Subcutaneous abdominal adipose tissue (tissue), 5 donors: ENCODE measurements at regions not wholly inside any gene's neighbourhood (a gene's known extent, or its start where the extent isn't known, plus 50 kb on each side); places are given as distances from the start of the nearest gene placed in this dataset.

Source experiments
- H3K27ac ChIP-seq: one replicate; pipeline ENCODE4 v1.7.0; 2013; ENCODE audit warnings: low read depth, mild to moderate bottlenecking, inconsistent platforms, low read length, moderate library complexity
- H3K27me3 ChIP-seq, 5 donors: one replicate each; pipeline ENCODE4 v1.7.0; 2013; ENCODE audit warnings: low read length in 5 of 5, inconsistent platforms in 1 of 5; ENCODE audit not compliant: control insufficient read depth in 5 of 5, insufficient read depth in 4 of 5
- H3K36me3 ChIP-seq, 5 donors: one replicate each; pipeline ENCODE4 v1.7.0; 2013; ENCODE audit warnings: low read length in 5 of 5; ENCODE audit not compliant: control insufficient read depth in 5 of 5, insufficient read depth in 5 of 5
- H3K4me1 ChIP-seq, 5 donors: one replicate each; pipeline ENCODE4 v1.7.0; 2013; ENCODE audit warnings: low read length in 5 of 5, mild to moderate bottlenecking in 3 of 5, moderate library complexity in 1 of 5; ENCODE audit not compliant: control insufficient read depth in 5 of 5, insufficient read depth in 5 of 5
- H3K4me3 ChIP-seq, 5 donors: one replicate each; pipeline ENCODE4 v1.7.0; 2013; ENCODE audit warnings: low read length in 5 of 5, low read depth in 1 of 5
- H3K9ac ChIP-seq, 5 donors: one replicate each; pipeline ENCODE4 v1.7.0; 2013; ENCODE audit warnings: low read length in 5 of 5, mild to moderate bottlenecking in 4 of 5, moderate library complexity in 3 of 5
- H3K9me3 ChIP-seq, 5 donors: one replicate each; pipeline ENCODE4 v1.7.0; 2013; ENCODE audit warnings: low read length in 5 of 5; ENCODE audit not compliant: control insufficient read depth in 5 of 5
- donor health status: healthy.
- donor health status: healthy.
- donor health status: healthy.
- donor health status: healthy.
- donor health status: healthy.

DNA sequence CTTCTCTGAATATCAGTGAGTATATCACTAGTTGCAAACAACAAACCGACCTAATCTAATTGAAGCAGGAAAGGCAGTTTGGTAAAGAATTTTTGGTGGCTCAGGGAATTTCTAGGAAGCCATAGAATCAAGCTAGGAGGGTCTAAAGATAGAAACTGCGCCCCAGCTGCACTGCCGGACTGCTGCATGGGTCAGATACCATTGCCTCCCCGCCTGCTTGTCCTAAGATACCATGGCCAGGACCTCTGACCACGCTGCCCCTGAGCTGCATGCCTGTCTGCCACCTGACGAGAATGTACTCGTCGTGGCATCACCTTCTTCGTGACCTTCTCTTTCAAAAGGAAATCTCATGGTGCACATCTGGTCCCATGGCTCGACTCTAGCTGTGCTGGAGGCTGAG lies 439.0 kb downstream of the ZSWIM6 start:
- H3K9me3 ChIP-seq, result no peaks in the 10 kb centered on the region
- H3K4me3 ChIP-seq, result no peak overlapping the region
- H3K36me3 ChIP-seq, result no peaks in the 10 kb centered on the region
- no peaks in the 10 kb centered on the region for H3K4me1 ChIP-seq
- H3K27ac ChIP-seq, result no peak overlapping the region
- H3K27me3 ChIP-seq, result peaks cover 0 to 3% (median 0%) of the 10 kb centered on the region in 5 donors
- no peak overlapping the region for H3K9ac ChIP-seq

GRCh38 chr5:61771808-61772207 lies 439.8 kb downstream of the ZSWIM6 start:
- Histone ChIP-seq H3K4me3 (no peak overlapping the region), H3K9me3 (no peaks in the 10 kb centered on the region), H3K27ac (no peak overlapping the region), H3K9ac (no peak overlapping the region), H3K36me3 (no peaks in the 10 kb centered on the region), H3K27me3 (peaks cover 0 to 3% (median 0%) of the 10 kb centered on the region in 5 donors), H3K4me1 (no peaks in the 10 kb centered on the region)

DNA sequence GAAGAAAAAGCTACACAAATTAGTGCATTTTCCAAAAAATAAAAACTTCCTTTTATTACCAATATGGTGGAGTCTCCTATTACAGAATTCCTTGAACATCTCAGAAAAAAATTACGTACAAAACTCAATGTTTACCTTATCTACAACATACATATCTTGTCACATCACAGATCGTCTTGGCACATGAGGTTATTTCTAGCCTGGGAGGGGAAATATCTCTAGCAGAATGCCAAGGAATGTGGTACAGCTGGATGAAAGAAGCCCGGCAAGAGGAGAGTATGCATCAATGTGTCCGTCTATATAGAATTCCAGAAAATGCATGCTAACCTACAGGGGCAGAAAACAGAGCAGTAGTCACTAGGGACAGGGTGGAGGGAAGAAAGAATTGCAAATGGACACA lies 443.8 kb downstream of the ZSWIM6 start:
- H3K9ac ChIP-seq, result no peak overlapping the region
- H3K4me1 ChIP-seq, result peaks cover 0 to 5% (median 0%) of the 10 kb centered on the region in 5 donors
- H3K27me3 ChIP-seq, result peaks cover 0 to 3% (median 3%) of the 10 kb centered on the region in 5 donors
- H3K36me3 ChIP-seq, result no peaks in the 10 kb centered on the region
- no peak overlapping the region for H3K4me3 ChIP-seq
- H3K27ac ChIP-seq, result no peak overlapping the region
- no peaks in the 10 kb centered on the region for H3K9me3 ChIP-seq

GRCh38 chr5:61777292-61777691 lies 445.2 kb downstream of the ZSWIM6 start:
- H3K36me3 ChIP-seq, result no peaks in the 10 kb centered on the region
- H3K27ac ChIP-seq, result no peak overlapping the region
- no peak overlapping the region for H3K4me3 ChIP-seq
- no peaks in the 10 kb centered on the region for H3K9me3 ChIP-seq
- H3K27me3 ChIP-seq, result peaks cover 0 to 3% (median 3%) of the 10 kb centered on the region in 5 donors
- peaks cover 0 to 5% (median 0%) of the 10 kb centered on the region in 5 donors for H3K4me1 ChIP-seq
- no peak overlapping the region for H3K9ac ChIP-seq

DNA sequence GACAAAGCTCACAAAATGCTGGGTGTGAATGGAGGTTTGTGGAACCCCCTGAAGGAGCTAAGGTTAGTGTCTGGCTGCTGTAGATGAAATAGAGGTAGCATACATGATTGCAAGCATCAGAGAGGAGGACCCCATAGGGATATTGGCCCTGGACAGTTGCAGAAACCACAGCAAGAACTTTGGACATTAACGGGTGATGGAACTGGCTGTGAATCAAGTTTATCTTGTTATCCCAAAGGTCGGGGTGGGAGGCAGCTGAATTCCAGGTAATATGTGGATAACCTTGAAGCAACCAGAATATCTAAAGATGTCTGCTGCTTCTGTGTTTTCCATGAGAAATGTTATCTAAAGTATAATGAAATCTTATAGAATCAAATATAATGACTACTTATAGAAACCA lies 447.7 kb downstream of the ZSWIM6 start:
- peaks cover 0 to 5% (median 0%) of the 10 kb centered on the region in 5 donors for H3K4me1 ChIP-seq
- H3K27me3 ChIP-seq, result peaks cover 0 to 3% (median 3%) of the 10 kb centered on the region in 5 donors
- no peaks in the 10 kb centered on the region for H3K9me3 ChIP-seq
- no peaks in the 10 kb centered on the region for H3K36me3 ChIP-seq
- H3K27ac ChIP-seq, result no peak overlapping the region
- no peak overlapping the region for H3K4me3 ChIP-seq
- H3K9ac ChIP-seq, result no peak overlapping the region

GRCh38 chr5:61783481-61783880 lies 451.4 kb downstream of the ZSWIM6 start:
- Histone ChIP-seq H3K27ac (no peak overlapping the region), H3K36me3 (no peaks in the 10 kb centered on the region), H3K4me3 (no peak overlapping the region), H3K9me3 (no peaks in the 10 kb centered on the region), H3K4me1 (no peaks in the 10 kb centered on the region), H3K27me3 (no peaks in the 10 kb centered on the region), H3K9ac (no peak overlapping the region)

- Histone ChIP-seq H3K36me3 (no peaks in the 10 kb centered on the region), H3K27ac (no peak overlapping the region)
Observed at GRCh38 chr5:61784341-61784740, 452.3 kb downstream of the ZSWIM6 start.

DNA sequence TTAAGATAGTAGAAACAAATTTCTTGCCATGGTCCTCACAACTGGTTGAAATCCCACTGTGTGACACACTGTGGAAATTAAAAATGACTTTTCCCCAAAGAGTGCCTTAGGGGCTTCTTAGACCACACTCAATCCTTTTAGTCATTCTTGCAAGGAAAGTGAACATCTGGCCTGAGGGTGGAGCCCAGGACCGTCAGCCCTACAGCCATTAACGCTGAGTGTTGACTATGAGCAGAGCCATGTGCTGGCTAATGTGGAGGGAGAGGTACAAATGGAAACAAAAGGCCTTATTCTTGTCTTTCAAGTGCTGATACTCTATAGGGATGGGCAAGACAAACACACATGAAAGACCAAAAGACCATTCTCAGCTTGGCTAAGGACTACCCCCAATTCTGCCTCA lies 456.5 kb downstream of the ZSWIM6 start:
- Histone ChIP-seq H3K4me3 (no peak overlapping the region), H3K36me3 (no peaks in the 10 kb centered on the region), H3K27ac (no peak overlapping the region), H3K4me1 (no peaks in the 10 kb centered on the region), H3K9ac (no peak overlapping the region), H3K27me3 (no peaks in the 10 kb centered on the region), H3K9me3 (no peaks in the 10 kb centered on the region)

More at GRCh38 chr5:61784341-61784740, 452.3 kb downstream of the ZSWIM6 start:
- no peaks in the 10 kb centered on the region for H3K27me3 ChIP-seq
- H3K4me3 ChIP-seq, result no peak overlapping the region
- H3K4me1 ChIP-seq, result no peaks in the 10 kb centered on the region
- H3K9ac ChIP-seq, result no peak overlapping the region
- no peaks in the 10 kb centered on the region for H3K9me3 ChIP-seq

DNA sequence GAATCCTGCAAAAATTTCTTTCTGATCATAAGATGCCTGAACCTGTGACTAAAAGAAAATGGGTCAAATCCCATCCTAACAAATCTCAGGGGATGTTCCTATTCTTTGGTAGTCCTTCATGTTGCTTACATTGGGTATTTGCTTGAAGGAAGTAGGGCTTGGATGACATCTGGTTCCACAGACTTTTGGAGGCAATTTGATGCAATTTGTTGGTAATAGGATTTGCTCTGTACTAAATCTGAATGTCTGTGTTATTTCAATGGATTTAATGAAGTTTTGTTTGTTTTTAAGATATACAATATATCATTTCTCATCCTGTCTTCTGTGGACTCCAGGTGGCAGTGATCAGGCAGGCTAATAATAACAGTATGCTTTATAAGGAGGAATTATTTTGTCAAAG lies 457.9 kb downstream of the ZSWIM6 start:
- no peak overlapping the region for H3K9ac ChIP-seq
- H3K4me1 ChIP-seq, result no peaks in the 10 kb centered on the region
- no peak overlapping the region for H3K27ac ChIP-seq
- H3K27me3 ChIP-seq, result no peaks in the 10 kb centered on the region
- H3K4me3 ChIP-seq, result no peak overlapping the region
- H3K36me3 ChIP-seq, result no peaks in the 10 kb centered on the region
- no peaks in the 10 kb centered on the region for H3K9me3 ChIP-seq

DNA sequence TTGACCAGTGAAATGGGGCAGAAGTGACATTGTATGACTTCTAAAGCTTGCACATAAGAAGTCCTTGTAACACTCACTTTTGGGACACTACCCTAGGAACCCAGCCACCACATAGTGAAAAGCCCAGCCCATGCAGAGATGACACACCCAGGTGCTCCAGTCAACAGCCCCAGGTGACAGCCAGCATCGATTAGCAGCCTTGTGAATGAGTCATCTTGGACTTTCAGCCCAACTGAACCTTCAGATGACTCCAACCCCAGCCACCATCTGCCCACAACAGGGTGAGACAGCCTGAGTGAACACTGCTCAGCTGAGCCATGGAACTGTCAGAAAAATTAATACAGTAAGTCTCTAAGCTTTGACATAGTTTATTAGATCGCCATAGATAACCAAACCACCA lies 458.6 kb downstream of the ZSWIM6 start:
- Histone ChIP-seq H3K4me3 (no peak overlapping the region), H3K9me3 (no peaks in the 10 kb centered on the region), H3K27ac (no peak overlapping the region), H3K36me3 (no peaks in the 10 kb centered on the region), H3K4me1 (no peaks in the 10 kb centered on the region), H3K9ac (no peak overlapping the region), H3K27me3 (no peaks in the 10 kb centered on the region)

GRCh38 chr5:61796773-61797172 lies 464.7 kb downstream of the ZSWIM6 start:
- Histone ChIP-seq H3K36me3 (no peaks in the 10 kb centered on the region), H3K27me3 (no peaks in the 10 kb centered on the region), H3K4me3 (no peak overlapping the region), H3K4me1 (no peaks in the 10 kb centered on the region), H3K9me3 (no peaks in the 10 kb centered on the region), H3K27ac (no peak overlapping the region), H3K9ac (no peak overlapping the region)
